AG04450 (cell line): ENCODE measurements at regions not wholly inside any gene's neighbourhood (a gene's known extent, or its start where the extent isn't known, plus 50 kb on each side); places are given as distances from the start of the nearest gene placed in this dataset.

Source experiments
- CTCF ChIA-PET: fragments of 300-600, 350-600 bp; formaldehyde crosslinking; extraction: SDS; loops from one replicate; lab custom pipeline; 2022; ENCODE audit warnings: antibody characterized with exemption, inconsistent platforms; lab: Charles Lee
- POLR2A ChIA-PET: fragments of 350-600 bp; formaldehyde crosslinking; extraction: SDS; loops from one replicate; lab custom pipeline; 2021; ENCODE audit warnings: antibody characterized with exemption, inconsistent platforms; lab: Yijun Ruan, JAX
- DNase-seq: peaks from one replicate; pipeline ENCODE4 v3.0.0-alpha.2; 2011; ENCODE audit warnings: low read depth, low spot score
- H3K27ac ChIP-seq: one replicate; pipeline ENCODE4 v1.5.1; 2012; ENCODE audit warnings: low read depth, low read length, control low read depth
- H3K27me3 ChIP-seq: one replicate; pipeline ENCODE4 v1.6.0; 2012; ENCODE audit warnings: low read length; ENCODE audit not compliant: control insufficient read depth, insufficient read depth
- H3K4me3 ChIP-seq: 2 replicates; pipeline ENCODE4 v1.5.1; 2011; ENCODE audit warnings: mild to moderate bottlenecking, low read depth, low read length, control low read depth
- H3K9me3 ChIP-seq: 2 replicates; pipeline ENCODE4 v1.5.1; 2012; ENCODE audit warnings: low read length; ENCODE audit not compliant: control insufficient read depth, insufficient read depth
- CTCF ChIP-seq: IDR thresholded peaks from 2 replicates; pipeline ENCODE4 v1.5.1; 2011; ENCODE audit warnings: low read depth, low read length, control low read depth, inconsistent platforms

- no peak overlapping the region for H3K27ac ChIP-seq
- H3K27me3 ChIP-seq, result peaks cover 5% of the 10 kb centered on the region
- no peak for TF ChIP-seq CTCF
- no peak overlapping the region for H3K4me3 ChIP-seq
- no peak for DNase-seq
- CTCF ChIA-PET, result no interaction called here
- H3K9me3 ChIP-seq, result no peaks in the 10 kb centered on the region
- POLR2A ChIA-PET, result no interaction called here
Observed at GRCh38 chr15:87722941-87723691, 533.4 kb downstream of the NTRK3 start.

GRCh38 chr15:87720235-87720634 is 536.3 kb downstream of the NTRK3 start:
- Histone ChIP-seq H3K27me3 (peaks cover 7% of the 10 kb centered on the region), H3K9me3 (no peaks in the 10 kb centered on the region), H3K4me3 (no peak overlapping the region), H3K27ac (no peak overlapping the region)
- TF ChIP-seq CTCF, result no peak
- CTCF ChIA-PET, result no interaction called here
- POLR2A ChIA-PET, result no interaction called here
- no peak for DNase-seq

- POLR2A ChIA-PET, result no interaction called here
- no peaks in the 10 kb centered on the region for H3K9me3 ChIP-seq
- H3K27me3 ChIP-seq, result peaks cover 7% of the 10 kb centered on the region
- no peak overlapping the region for H3K27ac ChIP-seq
- CTCF ChIA-PET, result no interaction called here
- no peak for DNase-seq
- no peak overlapping the region for H3K4me3 ChIP-seq
- TF ChIP-seq CTCF, result no peak
Observed at GRCh38 chr15:87716422-87716821, 540.1 kb downstream of the NTRK3 start.

- no peak overlapping the region for H3K27ac ChIP-seq
- no peak overlapping the region for H3K4me3 ChIP-seq
- ChIA-PET POLR2A (no interaction called here), CTCF (no interaction called here)
- DNase-seq, result no peak
- H3K9me3 ChIP-seq, result no peaks in the 10 kb centered on the region
- peaks cover 7% of the 10 kb centered on the region for H3K27me3 ChIP-seq
- no peak for TF ChIP-seq CTCF
Observed at GRCh38 chr15:87715252-87715651, 541.3 kb downstream of the NTRK3 start.

GRCh38 chr15:87713475-87713879 is 543.1 kb downstream of the NTRK3 start:
- TF ChIP-seq CTCF, result no peak
- ChIA-PET CTCF (no interaction called here), POLR2A (no interaction called here)
- Histone ChIP-seq H3K4me3 (no peak overlapping the region), H3K9me3 (no peaks in the 10 kb centered on the region), H3K27ac (no peak overlapping the region), H3K27me3 (peaks cover 9% of the 10 kb centered on the region)
- DNase-seq, result no peak
